Peyer's patch (tissue), 4 donors: ENCODE measurements at regions not wholly inside any gene's neighbourhood (a gene's known extent, or its start where the extent isn't known, plus 50 kb on each side); places are given as distances from the start of the nearest gene placed in this dataset.

Source experiments
- DNase-seq, 3 donors: peaks; one replicate each; pipeline ENCODE4 v3.0.0-alpha.2; 2017 to 2019
- H3K27ac ChIP-seq, 4 donors: fragments of 200-600 bp; sonication (generic); one replicate each; pipeline ENCODE4 v1.5.1; 2016 to 2019
- H3K27me3 ChIP-seq, 2 donors: fragments of 200-600 bp; sonication (generic); one replicate each; pipeline ENCODE4 v1.5.1; 2019
- H3K36me3 ChIP-seq, 3 donors: fragments of 200-600 bp; sonication (generic); one replicate each; pipeline ENCODE4 v1.5.1; 2016 to 2019
- H3K4me1 ChIP-seq, 4 donors: fragments of 200-600 bp; sonication (generic); one replicate each; pipeline ENCODE4 v1.5.1; 2016 to 2019
- H3K4me3 ChIP-seq, 4 donors: fragments of 200-600 bp; sonication (generic); 1 replicate in 3 of 4; 2 replicates in 1 of 4; pipeline ENCODE4 v1.5.1; 2016 to 2019; ENCODE audit warnings: mild to moderate bottlenecking in 1 of 4
- H3K9me3 ChIP-seq, 4 donors: fragments of 200-600 bp; sonication (generic); one replicate each; pipeline ENCODE4 v1.5.1; 2016 to 2019; ENCODE audit warnings: mild to moderate bottlenecking in 1 of 4
- POLR2A ChIP-seq, 2 donors: fragments of 450-650 bp; IDR thresholded peaks; one replicate each; pipeline ENCODE4 v1.5.1; 2017; ENCODE audit warnings: antibody characterized with exemption in 2 of 2, mild to moderate bottlenecking in 2 of 2, moderate library complexity in 2 of 2
- TF ChIP-seq, protein P1 (sequence below), 6 experiments: fragments of 450-650 bp in 4 of 6; fragments of 200-600 bp in 2 of 6; sonication (generic) in 1 of 6; IDR thresholded peaks; one replicate each; pipeline ENCODE4 v1.5.1; 2017 to 2019; ENCODE audit warnings: antibody characterized with exemption in 6 of 6, mild to moderate bottlenecking in 3 of 6, moderate library complexity in 1 of 6

DNA sequence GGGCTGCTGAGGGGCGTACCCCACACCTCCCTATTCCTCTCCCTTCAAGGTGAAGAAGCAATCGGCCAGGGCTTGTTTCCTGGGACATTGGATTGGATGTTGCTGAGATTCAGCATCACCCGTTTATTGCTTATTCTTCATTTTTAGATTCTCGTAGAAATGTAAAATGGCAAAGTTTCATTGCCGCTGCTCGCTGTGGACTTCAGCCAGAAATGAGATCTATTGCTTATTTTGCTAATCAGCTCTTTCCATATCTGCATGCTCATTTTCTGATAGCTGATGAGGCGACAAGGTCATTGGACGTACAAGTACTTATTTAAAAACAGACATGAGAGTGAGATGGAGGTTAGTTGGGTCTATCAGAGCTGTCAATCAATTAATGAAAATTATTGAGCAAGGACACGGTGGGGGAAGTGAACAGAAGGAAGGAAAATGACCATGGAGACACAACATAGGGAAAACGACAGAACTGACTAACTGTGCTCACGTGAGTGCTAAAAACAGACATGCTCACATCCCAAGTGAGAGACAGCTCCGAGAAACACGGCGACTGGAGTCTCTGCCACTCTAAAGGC, 471.2 kb downstream of the NR2F2 start:
- Histone ChIP-seq H3K36me3 (no peaks in the 10 kb centered on the region), H3K27ac (no peak overlapping the region), H3K4me3 (no peak overlapping the region), H3K4me1 (no peaks in the 10 kb centered on the region), H3K27me3 (no peaks in the 10 kb centered on the region), H3K9me3 (no peaks in the 10 kb centered on the region)
- DNase-seq, result no peak
- TF ChIP-seq, protein P1, sequence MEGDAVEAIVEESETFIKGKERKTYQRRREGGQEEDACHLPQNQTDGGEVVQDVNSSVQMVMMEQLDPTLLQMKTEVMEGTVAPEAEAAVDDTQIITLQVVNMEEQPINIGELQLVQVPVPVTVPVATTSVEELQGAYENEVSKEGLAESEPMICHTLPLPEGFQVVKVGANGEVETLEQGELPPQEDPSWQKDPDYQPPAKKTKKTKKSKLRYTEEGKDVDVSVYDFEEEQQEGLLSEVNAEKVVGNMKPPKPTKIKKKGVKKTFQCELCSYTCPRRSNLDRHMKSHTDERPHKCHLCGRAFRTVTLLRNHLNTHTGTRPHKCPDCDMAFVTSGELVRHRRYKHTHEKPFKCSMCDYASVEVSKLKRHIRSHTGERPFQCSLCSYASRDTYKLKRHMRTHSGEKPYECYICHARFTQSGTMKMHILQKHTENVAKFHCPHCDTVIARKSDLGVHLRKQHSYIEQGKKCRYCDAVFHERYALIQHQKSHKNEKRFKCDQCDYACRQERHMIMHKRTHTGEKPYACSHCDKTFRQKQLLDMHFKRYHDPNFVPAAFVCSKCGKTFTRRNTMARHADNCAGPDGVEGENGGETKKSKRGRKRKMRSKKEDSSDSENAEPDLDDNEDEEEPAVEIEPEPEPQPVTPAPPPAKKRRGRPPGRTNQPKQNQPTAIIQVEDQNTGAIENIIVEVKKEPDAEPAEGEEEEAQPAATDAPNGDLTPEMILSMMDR (IDR thresholded peaks at IDR 0.05), result no peak
- TF ChIP-seq POLR2A (IDR thresholded peaks at IDR 0.05), result no peak

DNA sequence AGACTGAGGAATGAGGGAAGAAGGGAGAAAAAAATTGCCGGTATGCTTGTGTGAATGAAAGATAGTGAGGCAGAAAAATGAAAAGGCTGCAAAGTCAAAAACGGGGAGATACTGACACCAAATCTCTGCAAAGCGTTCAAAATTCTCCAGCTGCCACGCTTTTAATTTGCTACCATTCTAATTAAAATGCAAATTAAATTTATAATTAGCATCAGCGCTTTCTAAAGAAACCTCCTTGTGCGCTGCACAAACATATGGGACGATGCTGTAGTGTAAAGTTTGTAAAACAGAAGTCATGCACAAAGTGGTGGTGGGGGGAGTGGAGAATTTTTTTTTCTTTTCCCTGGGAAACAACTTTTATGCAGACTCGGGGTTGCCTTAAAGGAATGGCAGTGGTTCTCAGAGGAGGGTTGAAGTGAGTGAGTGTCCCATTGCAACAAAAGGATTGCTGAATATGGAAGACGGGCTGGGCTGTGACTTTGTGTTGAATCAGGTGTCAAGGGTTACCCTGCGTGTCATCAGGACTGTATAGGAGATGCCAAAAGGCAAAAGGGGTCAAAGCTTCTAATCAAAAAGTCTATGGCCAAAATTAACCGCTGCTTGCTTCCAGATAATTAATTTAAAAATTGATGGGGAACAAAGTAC, 472.2 kb downstream of the NR2F2 start:
- TF ChIP-seq POLR2A (IDR thresholded peaks at IDR 0.05), result no peak
- TF ChIP-seq, protein P1 (IDR thresholded peaks at IDR 0.05), result no peak
- no peak overlapping the region for H3K4me3 ChIP-seq
- no peaks in the 10 kb centered on the region for H3K9me3 ChIP-seq
- no peak overlapping the region for H3K27ac ChIP-seq
- H3K36me3 ChIP-seq, result no peaks in the 10 kb centered on the region
- H3K4me1 ChIP-seq, result no peaks in the 10 kb centered on the region
- DNase-seq, result no peak
- no peaks in the 10 kb centered on the region for H3K27me3 ChIP-seq

DNA sequence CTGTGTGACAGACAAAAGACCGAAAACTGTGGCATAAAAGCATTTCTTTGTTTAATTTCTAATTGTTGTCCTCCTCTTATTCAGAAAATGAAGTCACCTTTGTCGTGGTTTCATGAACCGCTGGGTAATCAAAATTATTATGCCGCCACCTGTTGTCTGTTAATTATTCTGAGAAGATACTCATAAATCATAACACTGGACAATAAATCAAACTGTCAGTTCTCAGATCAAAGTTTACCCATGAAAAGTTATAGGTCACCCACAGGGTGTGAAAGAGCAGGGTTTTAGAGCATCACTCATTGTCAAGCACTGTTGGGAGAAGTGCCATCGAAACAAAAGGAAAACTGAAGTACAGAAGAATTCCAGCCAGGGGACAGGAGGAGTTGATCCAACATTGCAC, 474.3 kb downstream of the NR2F2 start:
- TF ChIP-seq, protein P1 (IDR thresholded peaks at IDR 0.05), result no peak
- no peak for TF ChIP-seq POLR2A (IDR thresholded peaks at IDR 0.05)
- DNase-seq, result no peak
- H3K4me3 ChIP-seq, result no peak overlapping the region
- no peak overlapping the region for H3K27ac ChIP-seq
- no peaks in the 10 kb centered on the region for H3K4me1 ChIP-seq
- no peaks in the 10 kb centered on the region for H3K36me3 ChIP-seq
- H3K9me3 ChIP-seq, result no peaks in the 10 kb centered on the region
- H3K27me3 ChIP-seq, result no peaks in the 10 kb centered on the region

DNA sequence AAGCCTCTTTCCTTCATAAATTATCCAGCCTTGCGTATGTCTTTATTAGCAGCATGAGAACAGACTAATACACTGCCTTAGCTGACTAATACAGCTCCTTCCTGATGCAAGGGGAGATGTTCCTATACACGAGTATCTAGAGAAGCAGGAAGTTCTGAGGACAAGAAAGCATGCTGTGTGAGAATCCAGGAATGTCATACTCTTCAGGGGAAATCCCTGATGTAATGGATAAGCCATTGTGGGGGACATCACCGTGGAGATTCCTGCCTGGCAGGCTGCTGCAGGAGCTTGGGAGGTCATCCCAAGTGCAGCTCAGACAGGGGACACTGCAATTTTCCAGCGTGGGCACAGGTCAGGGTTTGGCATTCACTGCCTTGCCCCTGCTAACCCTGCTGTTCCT, 476.9 kb downstream of the NR2F2 start:
- Histone ChIP-seq H3K27ac (no peak overlapping the region), H3K27me3 (no peaks in the 10 kb centered on the region), H3K4me3 (no peak overlapping the region), H3K36me3 (no peaks in the 10 kb centered on the region), H3K9me3 (no peaks in the 10 kb centered on the region), H3K4me1 (no peaks in the 10 kb centered on the region)
- DNase-seq, result no peak
- TF ChIP-seq POLR2A (IDR thresholded peaks at IDR 0.05), result no peak
- TF ChIP-seq, protein P1 (IDR thresholded peaks at IDR 0.05), result no peak

DNA sequence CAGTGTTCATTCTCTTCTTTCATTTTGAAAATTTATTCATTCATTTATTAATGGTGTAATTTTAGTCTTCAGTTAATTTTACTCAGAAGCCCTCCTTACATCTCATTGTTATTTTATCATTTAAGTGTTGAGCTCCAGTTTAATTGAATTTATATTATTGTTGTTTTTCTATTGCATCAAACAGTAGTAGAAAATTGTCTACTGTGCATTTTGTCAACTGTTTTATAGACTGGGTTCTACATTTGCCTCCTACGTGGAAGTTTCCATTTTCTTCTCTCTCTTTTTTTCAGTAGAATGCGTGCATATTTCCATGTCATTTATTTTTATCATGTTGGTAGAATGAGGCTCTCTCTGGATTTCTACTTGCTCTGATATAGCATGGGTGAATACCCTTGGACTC, 487.4 kb downstream of the NR2F2 start:
- Histone ChIP-seq H3K4me3 (no peak overlapping the region), H3K36me3 (no peaks in the 10 kb centered on the region), H3K27me3 (no peaks in the 10 kb centered on the region), H3K9me3 (no peaks in the 10 kb centered on the region), H3K4me1 (no peaks in the 10 kb centered on the region), H3K27ac (no peak overlapping the region)
- TF ChIP-seq, protein P1 (IDR thresholded peaks at IDR 0.05), result no peak
- TF ChIP-seq POLR2A (IDR thresholded peaks at IDR 0.05), result no peak
- no peak for DNase-seq
